Right forelimb (tissue), 1 donor: ENCODE measurements at regions not wholly inside any gene's neighbourhood (a gene's known extent, or its start where the extent isn't known, plus 50 kb on each side); places are given as distances from the start of the nearest gene placed in this dataset.

Experiments
- DNase-seq: peaks from one replicate; pipeline ENCODE4 v3.0.0-alpha.2; 2018

- DNase-seq: no peak
These were observed 487.7 kb upstream of the INTU start for GRCh38 chr4:127145006-127145540.

GRCh38 chr4:127148165-127148564, 484.6 kb upstream of the INTU start:
- DNase-seq: no peak

- no peak for DNase-seq
These were observed 483.7 kb upstream of the INTU start for GRCh38 chr4:127149086-127149485.

- no peak for DNase-seq
These were observed 480.8 kb upstream of the INTU start for GRCh38 chr4:127151941-127152340.

GRCh38 chr4:127155116-127155515, 477.6 kb upstream of the INTU start:
- no peak for DNase-seq

- no peak for DNase-seq
These were observed 477.2 kb upstream of the INTU start for GRCh38 chr4:127155555-127155954.

- no peak for DNase-seq
These were observed 470.0 kb upstream of the INTU start for GRCh38 chr4:127162741-127163140.

GRCh38 chr4:127165971-127166370, 466.8 kb upstream of the INTU start:
- no peak for DNase-seq

- DNase-seq: no peak
These were observed 458.6 kb upstream of the INTU start for GRCh38 chr4:127174201-127174600.

- DNase-seq: no peak
These were observed 458.1 kb upstream of the INTU start for GRCh38 chr4:127174616-127175015.

- no peak for DNase-seq
These were observed 453.3 kb upstream of the INTU start for GRCh38 chr4:127179256-127180087.

- no peak for DNase-seq
These were observed 451.8 kb upstream of the INTU start for GRCh38 chr4:127181001-127181400.

- no peak for DNase-seq
These were observed 450.1 kb upstream of the INTU start for GRCh38 chr4:127182687-127183086.

- DNase-seq: no peak
These were observed 443.9 kb upstream of the INTU start for GRCh38 chr4:127188847-127189246.

- DNase-seq: no peak
These were observed 438.5 kb upstream of the INTU start for GRCh38 chr4:127194281-127194680.

GRCh38 chr4:127196655-127197352, 436.0 kb upstream of the INTU start:
- DNase-seq: no peak

- no peak for DNase-seq
These were observed 429.1 kb upstream of the INTU start for GRCh38 chr4:127203562-127204200.

GRCh38 chr4:127204322-127204721, 428.4 kb upstream of the INTU start:
- DNase-seq: no peak

- no peak for DNase-seq
These were observed 423.1 kb upstream of the INTU start for GRCh38 chr4:127209580-127210095.

GRCh38 chr4:127210893-127211649, 421.7 kb upstream of the INTU start:
- no peak for DNase-seq

GRCh38 chr4:127211650-127212560, 420.9 kb upstream of the INTU start:
- DNase-seq: no peak
